K562 (cell line): ENCODE measurements at regions not wholly inside any gene's neighbourhood (a gene's known extent, or its start where the extent isn't known, plus 50 kb on each side); places are given as distances from the start of the nearest gene placed in this dataset.

Experiments used
- BCL6 ChIP-seq: fragments of 250-450 bp; sonication (Bioruptor Pico); IDR thresholded peaks from 2 replicates; pipeline ENCODE4 v1.4.0; 2020
- BRCA1 ChIP-seq, 2 experiments: fragments of 450-650 bp in 1 of 2; sonication (generic) in 1 of 2; formaldehyde crosslinking in 1 of 2; IDR thresholded peaks; 2 replicates each; pipeline versions ENCODE4 v1.5.0 to v1.6.1; 2017 to 2020; ENCODE audit warnings: mild to moderate bottlenecking in 1 of 2, missing genetic modification reagents in 1 of 2
- CAMTA2 ChIP-seq: fragments of 250-450 bp; sonication (Bioruptor Pico); conservative IDR thresholded peaks from 2 replicates; pipeline ENCODE4 v1.5.1; 2022
- CUX1 ChIP-seq: fragments of 200-800 bp; sonication (Bioruptor generic); IDR thresholded peaks from 2 replicates; pipeline ENCODE4 v1.6.1; 2016; ENCODE audit warnings: missing genetic modification characterization, missing compliant biosample characterization
- MEF2A ChIP-seq: IDR thresholded peaks from 2 replicates; pipeline ENCODE4 v1.6.1; 2011; ENCODE audit warnings: low read depth, mild to moderate bottlenecking, low read length, moderate library complexity; ENCODE audit not compliant: control insufficient read depth
- NFE2L1 ChIP-seq: fragments of 450-650 bp; IDR thresholded peaks from 2 replicates; pipeline ENCODE4 v1.6.1; 2016; ENCODE audit warnings: missing genetic modification characterization, low read depth, mild to moderate bottlenecking, missing compliant biosample characterization, moderate library complexity, borderline replicate concordance
- NUFIP1 ChIP-seq: fragments of 450-650 bp; IDR thresholded peaks from 2 replicates; pipeline ENCODE4 v1.6.1; 2018; ENCODE audit not compliant: partially characterized antibody
- SMARCE1 ChIP-seq: fragments of 450-650 bp; IDR thresholded peaks from 2 replicates; pipeline ENCODE4 v1.7.1; 2016; ENCODE audit warnings: mild to moderate bottlenecking
- SREBF2 ChIP-seq: sonication (generic); formaldehyde crosslinking; IDR thresholded peaks from 2 replicates; pipeline ENCODE4 v1.4.0; 2020; ENCODE audit warnings: mild to moderate bottlenecking, missing genetic modification reagents
- USF2 ChIP-seq: sonication (generic); formaldehyde crosslinking; IDR thresholded peaks from 2 replicates; pipeline ENCODE4 v1.5.0; 2020; ENCODE audit warnings: missing genetic modification reagents
- ZNF609 ChIP-seq: sonication (generic); formaldehyde crosslinking; IDR thresholded peaks from 2 replicates; pipeline ENCODE4 v1.8.1; 2023; ENCODE audit warnings: missing genetic modification reagents, mild to moderate bottlenecking, borderline replicate concordance

- TF ChIP-seq CUX1 (CRISPR knock-in tag) (no peak; the same call in 1 of the 2 replicates), BRCA1 (IDR thresholded peaks at IDR 0.05) (no peak), BRCA1 (CRISPR knock-in tag; IDR thresholded peaks at IDR 0.05) (no peak), BCL6 (CRISPR knock-in tag) (no peak), NUFIP1 (no peak), ZNF609 (CRISPR knock-in tag) (no peak), CAMTA2 (CRISPR knock-in tag) (no peak), MEF2A (0 out of 2 replicates have a peak, but pooled peaks have one; percentile 15), NFE2L1 (peak; percentile 93), SMARCE1 (peak; percentile 86), SREBF2 (peak; percentile 71; the same call in 1 of the 2 replicates), USF2 (CRISPR knock-in tag) (no peak)
Measured at GRCh38 chr2:12277241-12278034, 439.3 kb upstream of the TRIB2 start (continued).
